Panc1 (cell line): ENCODE measurements at regions not wholly inside any gene's neighbourhood (a gene's known extent, or its start where the extent isn't known, plus 50 kb on each side); places are given as distances from the start of the nearest gene placed in this dataset.

Experiments used
- CTCF ChIP-seq: fragments of 450-650 bp; IDR thresholded peaks from 2 replicates; pipeline ENCODE4 v1.5.1; 2017; ENCODE audit warnings: mild to moderate bottlenecking
- POLR2AphosphoS5 ChIP-seq: IDR thresholded peaks from 2 replicates; pipeline ENCODE4 v1.6.1; 2012; ENCODE audit warnings: mild to moderate bottlenecking, low read depth, low read length, moderate library complexity
- REST ChIP-seq, 2 experiments: IDR thresholded peaks; 2 replicates each; pipeline ENCODE4 v1.6.1; 2011 to 2012; ENCODE audit warnings: low read depth in 2 of 2, control low read depth in 1 of 2, low read length in 1 of 2, mild to moderate bottlenecking in 1 of 2, moderate library complexity in 1 of 2; ENCODE audit not compliant: insufficient read depth in 1 of 2

GRCh38 chr2:181776336-181776735 is 96.0 kb upstream of the NEUROD1 start:
- TF ChIP-seq POLR2AphosphoS5 (no peak), CTCF (no peak), REST (IDR thresholded peaks at IDR 0.05; ENCODE audit: insufficient read depth in 1 of 2, low read depth in 2 of 2, low read length in 1 of 2) (no peak)
